ENCODE measurements at regions not wholly inside any gene's neighbourhood (a gene's known extent, or its start where the extent isn't known, plus 50 kb on each side); places are given as distances from the start of the nearest gene placed in this dataset.

DNA sequence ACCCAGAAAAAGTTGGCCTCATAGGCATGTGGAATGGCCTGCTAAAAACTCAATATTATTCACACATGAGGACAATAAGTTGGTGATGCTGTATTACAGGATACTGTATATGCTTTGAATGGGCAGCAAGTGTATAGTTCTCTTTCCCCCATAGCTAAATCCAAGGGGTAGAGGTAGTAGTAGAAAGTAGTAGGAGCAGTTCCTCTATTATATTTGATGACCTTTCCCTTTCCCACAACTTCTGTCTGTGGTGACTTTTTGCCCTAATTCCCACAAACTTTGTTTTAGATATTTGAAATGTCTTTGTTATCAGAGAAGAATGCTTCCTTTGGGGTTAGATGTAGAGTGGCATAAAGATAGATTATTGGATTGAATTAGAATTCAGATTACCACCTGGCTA is 154.0 kb upstream of the STEAP4 start:
- no peak overlapping the region for H3K4me3 ChIP-seq
- H3K27ac ChIP-seq = no peak overlapping the region
- no peak for TF ChIP-seq EP300 (IDR thresholded peaks at IDR 0.05)
- TF ChIP-seq POLR2A (IDR thresholded peaks at IDR 0.05) = no peak
- TF ChIP-seq, protein P1, sequence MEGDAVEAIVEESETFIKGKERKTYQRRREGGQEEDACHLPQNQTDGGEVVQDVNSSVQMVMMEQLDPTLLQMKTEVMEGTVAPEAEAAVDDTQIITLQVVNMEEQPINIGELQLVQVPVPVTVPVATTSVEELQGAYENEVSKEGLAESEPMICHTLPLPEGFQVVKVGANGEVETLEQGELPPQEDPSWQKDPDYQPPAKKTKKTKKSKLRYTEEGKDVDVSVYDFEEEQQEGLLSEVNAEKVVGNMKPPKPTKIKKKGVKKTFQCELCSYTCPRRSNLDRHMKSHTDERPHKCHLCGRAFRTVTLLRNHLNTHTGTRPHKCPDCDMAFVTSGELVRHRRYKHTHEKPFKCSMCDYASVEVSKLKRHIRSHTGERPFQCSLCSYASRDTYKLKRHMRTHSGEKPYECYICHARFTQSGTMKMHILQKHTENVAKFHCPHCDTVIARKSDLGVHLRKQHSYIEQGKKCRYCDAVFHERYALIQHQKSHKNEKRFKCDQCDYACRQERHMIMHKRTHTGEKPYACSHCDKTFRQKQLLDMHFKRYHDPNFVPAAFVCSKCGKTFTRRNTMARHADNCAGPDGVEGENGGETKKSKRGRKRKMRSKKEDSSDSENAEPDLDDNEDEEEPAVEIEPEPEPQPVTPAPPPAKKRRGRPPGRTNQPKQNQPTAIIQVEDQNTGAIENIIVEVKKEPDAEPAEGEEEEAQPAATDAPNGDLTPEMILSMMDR (IDR thresholded peaks at IDR 0.05) = no peak
- H3K4me1 ChIP-seq (ENCODE audit: insufficient read depth) = no peaks in the 10 kb centered on the region
- H3K27me3 ChIP-seq = no peaks in the 10 kb centered on the region
- no peaks in the 10 kb centered on the region for H3K36me3 ChIP-seq
- no peaks in the 10 kb centered on the region for H3K9me3 ChIP-seq
- DNase-seq = no peak
- intact Hi-C loops (cut with DNase I) = no loop called here

GRCh38 chr7:88458946-88459345 is 152.3 kb upstream of the STEAP4 start:
- Histone ChIP-seq H3K27ac (no peak overlapping the region), H3K4me1 (ENCODE audit: insufficient read depth) (no peaks in the 10 kb centered on the region), H3K36me3 (no peaks in the 10 kb centered on the region), H3K27me3 (no peaks in the 10 kb centered on the region), H3K4me3 (no peak overlapping the region), H3K9me3 (no peaks in the 10 kb centered on the region)
- TF ChIP-seq POLR2A (IDR thresholded peaks at IDR 0.05) (no peak), EP300 (IDR thresholded peaks at IDR 0.05) (no peak)
- TF ChIP-seq, protein P1 (IDR thresholded peaks at IDR 0.05) = no peak
- intact Hi-C loops (cut with DNase I) = no loop called here
- no peak for DNase-seq

- TF ChIP-seq EP300 (IDR thresholded peaks at IDR 0.05) = no peak
- no peak for TF ChIP-seq POLR2A (IDR thresholded peaks at IDR 0.05)
- TF ChIP-seq, protein P1 (IDR thresholded peaks at IDR 0.05) = no peak
- DNase-seq = no peak
- Histone ChIP-seq H3K36me3 (no peaks in the 10 kb centered on the region), H3K4me3 (no peak overlapping the region), H3K9me3 (no peaks in the 10 kb centered on the region), H3K27ac (no peak overlapping the region), H3K4me1 (ENCODE audit: insufficient read depth) (no peaks in the 10 kb centered on the region), H3K27me3 (no peaks in the 10 kb centered on the region)
- intact Hi-C loops (cut with DNase I) = no loop called here
These were observed 151.6 kb upstream of the STEAP4 start for GRCh38 chr7:88458279-88458678.

GRCh38 chr7:88457320-88457719 is 150.6 kb upstream of the STEAP4 start:
- Histone ChIP-seq H3K9me3 (no peaks in the 10 kb centered on the region), H3K27me3 (no peaks in the 10 kb centered on the region), H3K27ac (no peak overlapping the region), H3K4me1 (ENCODE audit: insufficient read depth) (no peaks in the 10 kb centered on the region), H3K36me3 (no peaks in the 10 kb centered on the region), H3K4me3 (no peak overlapping the region)
- no peak for DNase-seq
- TF ChIP-seq, protein P1 (IDR thresholded peaks at IDR 0.05) = no peak
- TF ChIP-seq EP300 (IDR thresholded peaks at IDR 0.05) (no peak), POLR2A (IDR thresholded peaks at IDR 0.05) (no peak)
- intact Hi-C loops (cut with DNase I) = no loop called here
- 55 to 77% (median 70%) methylated on average over 1 of the region's 1 CpG for WGBS, 3 donors

- no peak for DNase-seq
- Histone ChIP-seq H3K4me3 (no peak overlapping the region), H3K4me1 (ENCODE audit: insufficient read depth) (no peaks in the 10 kb centered on the region), H3K27me3 (no peaks in the 10 kb centered on the region), H3K27ac (no peak overlapping the region), H3K9me3 (no peaks in the 10 kb centered on the region), H3K36me3 (no peaks in the 10 kb centered on the region)
- intact Hi-C loops (cut with DNase I) = no loop called here
- WGBS, 3 donors = 0 to 45% (median 2%) methylated on average over 1 of the region's 1 CpG
- TF ChIP-seq, protein P1 (IDR thresholded peaks at IDR 0.05) = no peak
- no peak for TF ChIP-seq POLR2A (IDR thresholded peaks at IDR 0.05)
- TF ChIP-seq EP300 (IDR thresholded peaks at IDR 0.05) = no peak
These were observed 149.8 kb upstream of the STEAP4 start for GRCh38 chr7:88456490-88456889.

Measured in ovary (tissue), 7 donors.